ENCODE measurements at regions not wholly inside any gene's neighbourhood (a gene's known extent, or its start where the extent isn't known, plus 50 kb on each side); places are given as distances from the start of the nearest gene placed in this dataset.

GRCh38 chr10:130382031-130382430 lies 245.8 kb downstream of the GLRX3 start:
- H3K4ac ChIP-seq (ENCODE audit: low read depth, low read length): no peak overlapping the region
- H3K4me2 ChIP-seq (ENCODE audit: low read length): no peak overlapping the region
- no peaks in the 10 kb centered on the region for H3K79me1 ChIP-seq (ENCODE audit: low read length)
- H3K27ac ChIP-seq (ENCODE audit: low read depth, low read length): no peak overlapping the region
- no peak overlapping the region for H3K56ac ChIP-seq (ENCODE audit: low read length)
- H3K27me3 ChIP-seq (ENCODE audit: insufficient read depth, low read length, poor library complexity): no peaks in the 10 kb centered on the region
- no peak overlapping the region for H2BK120ac ChIP-seq (ENCODE audit: low read depth, low read length)
- H4K8ac ChIP-seq (ENCODE audit: low read depth, low read length): no peak overlapping the region
- no peak overlapping the region for H2AK5ac ChIP-seq (ENCODE audit: low read length)
- no peaks in the 10 kb centered on the region for H3K79me2 ChIP-seq (ENCODE audit: control insufficient read depth, insufficient read depth, low read length)
- H4K5ac ChIP-seq (ENCODE audit: low read length): no peak overlapping the region
- H3K23ac ChIP-seq (ENCODE audit: low read length): no peak overlapping the region
- no peak overlapping the region for H3K4me3 ChIP-seq (ENCODE audit: low read length)
- DNase-seq: no peak
- no peak overlapping the region for H3K9ac ChIP-seq (ENCODE audit: low read length)
- H3K18ac ChIP-seq (ENCODE audit: low read length): no peak overlapping the region
- H3K36me3 ChIP-seq (ENCODE audit: control insufficient read depth, insufficient read depth, low read length): no peaks in the 10 kb centered on the region
- H3K4me1 ChIP-seq (ENCODE audit: control insufficient read depth, low read depth, low read length): no peaks in the 10 kb centered on the region
- WGBS (ENCODE audit: extremely low coverage, insufficient coverage, low lambda C conversion rate): no CpG with 5 or more reads among the region's 7 CpGs
- no peak overlapping the region for H2BK5ac ChIP-seq (ENCODE audit: low read length)
- H2BK15ac ChIP-seq (replicated peaks; ENCODE audit: low read depth): no peak overlapping the region

- DNase-seq: no peak
- H2BK120ac ChIP-seq (ENCODE audit: low read depth, low read length): no peak overlapping the region
- H2BK5ac ChIP-seq (ENCODE audit: low read length): no peak overlapping the region
- no peak overlapping the region for H3K4me3 ChIP-seq (ENCODE audit: low read length)
- H3K36me3 ChIP-seq (ENCODE audit: control insufficient read depth, insufficient read depth, low read length): no peaks in the 10 kb centered on the region
- no peaks in the 10 kb centered on the region for H3K27me3 ChIP-seq (ENCODE audit: insufficient read depth, low read length, poor library complexity)
- no peak overlapping the region for H3K9ac ChIP-seq (ENCODE audit: low read length)
- H2AK5ac ChIP-seq (ENCODE audit: low read length): no peak overlapping the region
- H2BK15ac ChIP-seq (replicated peaks; ENCODE audit: low read depth): no peak overlapping the region
- WGBS (ENCODE audit: extremely low coverage, insufficient coverage, low lambda C conversion rate): no CpG with 5 or more reads among the region's 11 CpGs
- H3K79me1 ChIP-seq (ENCODE audit: low read length): no peaks in the 10 kb centered on the region
- H3K23ac ChIP-seq (ENCODE audit: low read length): no peak overlapping the region
- no peaks in the 10 kb centered on the region for H3K4me1 ChIP-seq (ENCODE audit: control insufficient read depth, low read depth, low read length)
- no peak overlapping the region for H3K56ac ChIP-seq (ENCODE audit: low read length)
- H3K79me2 ChIP-seq (ENCODE audit: control insufficient read depth, insufficient read depth, low read length): no peaks in the 10 kb centered on the region
- H4K5ac ChIP-seq (ENCODE audit: low read length): no peak overlapping the region
- no peak overlapping the region for H3K18ac ChIP-seq (ENCODE audit: low read length)
- H3K27ac ChIP-seq (ENCODE audit: low read depth, low read length): no peak overlapping the region
- no peak overlapping the region for H3K4me2 ChIP-seq (ENCODE audit: low read length)
- H3K4ac ChIP-seq (ENCODE audit: low read depth, low read length): no peak overlapping the region
- H4K8ac ChIP-seq (ENCODE audit: low read depth, low read length): no peak overlapping the region
Measured at GRCh38 chr10:130387936-130388580, 251.9 kb downstream of the GLRX3 start.

- Histone ChIP-seq H3K27me3 (ENCODE audit: insufficient read depth, low read length, poor library complexity) (no peaks in the 10 kb centered on the region), H4K5ac (ENCODE audit: low read length) (no peak overlapping the region), H3K23ac (ENCODE audit: low read length) (no peak overlapping the region), H3K36me3 (ENCODE audit: control insufficient read depth, insufficient read depth, low read length) (no peaks in the 10 kb centered on the region), H2BK120ac (ENCODE audit: low read depth, low read length) (no peak overlapping the region), H3K79me1 (ENCODE audit: low read length) (no peaks in the 10 kb centered on the region), H3K9ac (ENCODE audit: low read length) (no peak overlapping the region), H3K56ac (ENCODE audit: low read length) (no peak overlapping the region), H2BK5ac (ENCODE audit: low read length) (no peak overlapping the region), H3K4ac (ENCODE audit: low read depth, low read length) (no peak overlapping the region), H3K4me1 (ENCODE audit: control insufficient read depth, low read depth, low read length) (no peaks in the 10 kb centered on the region), H3K18ac (ENCODE audit: low read length) (no peak overlapping the region), H3K79me2 (ENCODE audit: control insufficient read depth, insufficient read depth, low read length) (no peaks in the 10 kb centered on the region), H4K8ac (ENCODE audit: low read depth, low read length) (no peak overlapping the region), H2BK15ac (replicated peaks; ENCODE audit: low read depth) (no peak overlapping the region), H3K4me3 (ENCODE audit: low read length) (no peak overlapping the region), H2AK5ac (ENCODE audit: low read length) (no peak overlapping the region), H3K4me2 (ENCODE audit: low read length) (no peak overlapping the region), H3K27ac (ENCODE audit: low read depth, low read length) (no peak overlapping the region)
- DNase-seq: no peak
- WGBS (ENCODE audit: extremely low coverage, insufficient coverage, low lambda C conversion rate): no CpG with 5 or more reads among the region's 6 CpGs
Measured at GRCh38 chr10:130388746-130389145, 252.6 kb downstream of the GLRX3 start.

- Histone ChIP-seq H3K56ac (ENCODE audit: low read length) (no peak overlapping the region), H2AK5ac (ENCODE audit: low read length) (no peak overlapping the region), H2BK5ac (ENCODE audit: low read length) (no peak overlapping the region), H2BK15ac (replicated peaks; ENCODE audit: low read depth) (no peak overlapping the region), H2BK120ac (ENCODE audit: low read depth, low read length) (no peak overlapping the region), H3K23ac (ENCODE audit: low read length) (no peak overlapping the region), H3K36me3 (ENCODE audit: control insufficient read depth, insufficient read depth, low read length) (no peaks in the 10 kb centered on the region), H3K9ac (ENCODE audit: low read length) (no peak overlapping the region), H4K8ac (ENCODE audit: low read depth, low read length) (no peak overlapping the region), H3K27ac (ENCODE audit: low read depth, low read length) (no peak overlapping the region), H3K27me3 (ENCODE audit: insufficient read depth, low read length, poor library complexity) (no peaks in the 10 kb centered on the region), H3K79me1 (ENCODE audit: low read length) (no peaks in the 10 kb centered on the region), H3K4me1 (ENCODE audit: control insufficient read depth, low read depth, low read length) (no peaks in the 10 kb centered on the region), H3K4me3 (ENCODE audit: low read length) (no peak overlapping the region), H3K4ac (ENCODE audit: low read depth, low read length) (no peak overlapping the region), H3K4me2 (ENCODE audit: low read length) (no peak overlapping the region), H4K5ac (ENCODE audit: low read length) (no peak overlapping the region), H3K79me2 (ENCODE audit: control insufficient read depth, insufficient read depth, low read length) (no peaks in the 10 kb centered on the region), H3K18ac (ENCODE audit: low read length) (no peak overlapping the region)
- WGBS (ENCODE audit: extremely low coverage, insufficient coverage, low lambda C conversion rate): no CpG with 5 or more reads among the region's 5 CpGs
- no peak for DNase-seq
Measured at GRCh38 chr10:130389906-130390305, 253.7 kb downstream of the GLRX3 start.

GRCh38 chr10:130392031-130392430 lies 255.8 kb downstream of the GLRX3 start:
- no peaks in the 10 kb centered on the region for H3K27me3 ChIP-seq (ENCODE audit: insufficient read depth, low read length, poor library complexity)
- H4K5ac ChIP-seq (ENCODE audit: low read length): no peak overlapping the region
- H3K23ac ChIP-seq (ENCODE audit: low read length): no peak overlapping the region
- H3K9ac ChIP-seq (ENCODE audit: low read length): no peak overlapping the region
- no peak for DNase-seq
- H3K36me3 ChIP-seq (ENCODE audit: control insufficient read depth, insufficient read depth, low read length): no peaks in the 10 kb centered on the region
- no peak overlapping the region for H2BK15ac ChIP-seq (replicated peaks; ENCODE audit: low read depth)
- no peak overlapping the region for H2AK5ac ChIP-seq (ENCODE audit: low read length)
- no peak overlapping the region for H2BK120ac ChIP-seq (ENCODE audit: low read depth, low read length)
- H3K4me3 ChIP-seq (ENCODE audit: low read length): no peak overlapping the region
- H3K56ac ChIP-seq (ENCODE audit: low read length): no peak overlapping the region
- no peaks in the 10 kb centered on the region for H3K79me1 ChIP-seq (ENCODE audit: low read length)
- H3K4me2 ChIP-seq (ENCODE audit: low read length): no peak overlapping the region
- H3K18ac ChIP-seq (ENCODE audit: low read length): no peak overlapping the region
- no peak overlapping the region for H3K27ac ChIP-seq (ENCODE audit: low read depth, low read length)
- H2BK5ac ChIP-seq (ENCODE audit: low read length): no peak overlapping the region
- H3K79me2 ChIP-seq (ENCODE audit: control insufficient read depth, insufficient read depth, low read length): no peaks in the 10 kb centered on the region
- no peak overlapping the region for H3K4ac ChIP-seq (ENCODE audit: low read depth, low read length)
- H3K4me1 ChIP-seq (ENCODE audit: control insufficient read depth, low read depth, low read length): no peaks in the 10 kb centered on the region
- H4K8ac ChIP-seq (ENCODE audit: low read depth, low read length): no peak overlapping the region
- WGBS (ENCODE audit: extremely low coverage, insufficient coverage, low lambda C conversion rate): no CpG with 5 or more reads among the region's 10 CpGs

GRCh38 chr10:130393342-130393741 lies 257.2 kb downstream of the GLRX3 start:
- no peaks in the 10 kb centered on the region for H3K27me3 ChIP-seq (ENCODE audit: insufficient read depth, low read length, poor library complexity)
- H3K4ac ChIP-seq (ENCODE audit: low read depth, low read length): no peak overlapping the region
- H2AK5ac ChIP-seq (ENCODE audit: low read length): no peak overlapping the region
- H3K56ac ChIP-seq (ENCODE audit: low read length): no peak overlapping the region
- no peak overlapping the region for H2BK120ac ChIP-seq (ENCODE audit: low read depth, low read length)
- no peak overlapping the region for H4K5ac ChIP-seq (ENCODE audit: low read length)
- no peak overlapping the region for H3K4me2 ChIP-seq (ENCODE audit: low read length)
- no peaks in the 10 kb centered on the region for H3K36me3 ChIP-seq (ENCODE audit: control insufficient read depth, insufficient read depth, low read length)
- no peak for DNase-seq
- no peak overlapping the region for H3K23ac ChIP-seq (ENCODE audit: low read length)
- no peak overlapping the region for H4K8ac ChIP-seq (ENCODE audit: low read depth, low read length)
- H3K4me3 ChIP-seq (ENCODE audit: low read length): no peak overlapping the region
- H3K79me2 ChIP-seq (ENCODE audit: control insufficient read depth, insufficient read depth, low read length): no peaks in the 10 kb centered on the region
- no CpG with 5 or more reads among the region's 4 CpGs for WGBS (ENCODE audit: extremely low coverage, insufficient coverage, low lambda C conversion rate)
- no peak overlapping the region for H2BK5ac ChIP-seq (ENCODE audit: low read length)
- H3K9ac ChIP-seq (ENCODE audit: low read length): no peak overlapping the region
- H3K79me1 ChIP-seq (ENCODE audit: low read length): no peaks in the 10 kb centered on the region
- H3K27ac ChIP-seq (ENCODE audit: low read depth, low read length): no peak overlapping the region
- no peak overlapping the region for H2BK15ac ChIP-seq (replicated peaks; ENCODE audit: low read depth)
- no peak overlapping the region for H3K18ac ChIP-seq (ENCODE audit: low read length)
- H3K4me1 ChIP-seq (ENCODE audit: control insufficient read depth, low read depth, low read length): no peaks in the 10 kb centered on the region

Measured in mesendoderm (in vitro differentiated cells).